SK-N-MC (cell line): ENCODE measurements at regions not wholly inside any gene's neighbourhood (a gene's known extent, or its start where the extent isn't known, plus 50 kb on each side); places are given as distances from the start of the nearest gene placed in this dataset.

Source experiments
- EZH2 ChIP-seq: fragments of 200-600 bp; sonication (generic); IDR thresholded peaks from one replicate; pipeline ENCODE4 v1.6.1; 2017; ENCODE audit warnings: antibody characterized with exemption
- FOXP2 ChIP-seq: optimal IDR thresholded peaks from 2 replicates; pipeline ENCODE3; 2011; ENCODE audit warnings: mild to moderate bottlenecking, moderate library complexity; ENCODE audit not compliant: insufficient read depth; ENCODE audit errors: extremely low read length, control extremely low read depth
- POLR2AphosphoS5 ChIP-seq: IDR thresholded peaks from 2 replicates; pipeline ENCODE4 v1.6.1; 2012; ENCODE audit warnings: mild to moderate bottlenecking, low read depth, low read length, borderline replicate concordance

- no peak for TF ChIP-seq EZH2
- no peak for TF ChIP-seq POLR2AphosphoS5
- TF ChIP-seq FOXP2 = no peak
Measured at GRCh38 chr3:72174040-72174439, 389.1 kb upstream of the PROK2 start.
